GM12864 (cell line): ENCODE measurements at regions not wholly inside any gene's neighbourhood (a gene's known extent, or its start where the extent isn't known, plus 50 kb on each side); places are given as distances from the start of the nearest gene placed in this dataset.

Experiments used
- DNase-seq: peaks from one replicate; pipeline ENCODE4 v3.0.0-alpha.2; 2011; ENCODE audit warnings: low read depth
- H3K4me3 ChIP-seq: 2 replicates; pipeline ENCODE4 v1.5.1; 2011; ENCODE audit warnings: mild to moderate bottlenecking, low read depth, low read length, control low read depth
- CTCF ChIP-seq: IDR thresholded peaks from 2 replicates; pipeline ENCODE4 v1.5.1; 2011; ENCODE audit warnings: low read depth, mild to moderate bottlenecking, moderate library complexity, low read length, control low read depth, inconsistent platforms; ENCODE audit errors: missing control alignments

- no peak overlapping the region for H3K4me3 ChIP-seq
- DNase-seq = no peak
- no peak for TF ChIP-seq CTCF
Measured at GRCh38 chr21:19266636-19267035, 863.1 kb upstream of the TMPRSS15 start.

- no peak for DNase-seq
- no peak overlapping the region for H3K4me3 ChIP-seq
- no peak for TF ChIP-seq CTCF
Measured at GRCh38 chr21:19268686-19269085, 865.1 kb upstream of the TMPRSS15 start.

- DNase-seq = no peak
- no peak for TF ChIP-seq CTCF
Measured at GRCh38 chr21:19275065-19275464, 871.5 kb upstream of the TMPRSS15 start.

GRCh38 chr21:19276665-19277064, 873.1 kb upstream of the TMPRSS15 start:
- H3K4me3 ChIP-seq = no peak overlapping the region
- no peak for DNase-seq
- no peak for TF ChIP-seq CTCF

More at GRCh38 chr21:19275065-19275464, 871.5 kb upstream of the TMPRSS15 start:
- H3K4me3 ChIP-seq = no peak overlapping the region

GRCh38 chr21:19286876-19287275, 883.3 kb upstream of the TMPRSS15 start:
- no peak for TF ChIP-seq CTCF
- DNase-seq = no peak

GRCh38 chr21:19290328-19290727, 886.7 kb upstream of the TMPRSS15 start:
- no peak overlapping the region for H3K4me3 ChIP-seq
- no peak for TF ChIP-seq CTCF
- no peak for DNase-seq

More at GRCh38 chr21:19286876-19287275, 883.3 kb upstream of the TMPRSS15 start:
- no peak overlapping the region for H3K4me3 ChIP-seq

GRCh38 chr21:19320291-19320690, 916.7 kb upstream of the TMPRSS15 start:
- DNase-seq = no peak
- TF ChIP-seq CTCF = no peak

More at GRCh38 chr21:19320291-19320690, 916.7 kb upstream of the TMPRSS15 start:
- no peak overlapping the region for H3K4me3 ChIP-seq
